22Rv1 (cell line): ENCODE measurements at regions not wholly inside any gene's neighbourhood (a gene's known extent, or its start where the extent isn't known, plus 50 kb on each side); places are given as distances from the start of the nearest gene placed in this dataset.

Experiments
- ZFX ChIP-seq: fragments of 450-650 bp; IDR thresholded peaks from 2 replicates; pipeline ENCODE4 v1.6.1; 2017; ENCODE audit warnings: antibody characterized with exemption, borderline replicate concordance
- TF ChIP-seq, protein P1 (sequence below): fragments of 450-650 bp; IDR thresholded peaks from 2 replicates; pipeline ENCODE4 v1.5.1; 2017; ENCODE audit warnings: mild to moderate bottlenecking

DNA sequence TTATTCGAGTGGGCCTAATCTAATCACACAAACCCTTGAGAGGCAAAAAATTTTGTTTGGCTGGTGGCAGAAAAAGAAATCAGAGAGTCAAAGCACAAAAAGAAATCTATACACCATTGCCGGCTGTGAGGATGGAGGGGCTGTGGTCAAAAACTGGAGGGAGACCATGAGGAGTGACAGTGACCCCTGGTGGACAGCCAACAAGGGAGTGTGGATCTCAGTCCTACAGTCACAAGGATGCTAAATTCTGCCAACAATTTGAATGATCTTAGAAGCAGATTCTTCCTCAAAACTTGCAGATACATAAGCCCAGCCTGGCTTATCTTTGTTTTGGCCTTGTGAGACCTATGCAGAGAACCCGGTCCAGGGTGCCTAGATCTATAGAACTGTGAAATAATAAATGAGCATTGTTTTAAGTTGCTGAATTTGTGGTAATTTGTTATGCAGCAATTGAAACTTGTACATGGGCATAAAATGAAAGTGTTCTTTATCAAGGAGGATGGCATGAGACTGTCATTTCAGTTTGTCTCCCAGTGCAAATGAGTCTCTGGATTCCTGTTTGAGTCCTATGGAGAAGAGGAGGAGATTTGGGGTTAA lies 103.0 kb upstream of the ARHGEF26 start:
- TF ChIP-seq, protein P1, sequence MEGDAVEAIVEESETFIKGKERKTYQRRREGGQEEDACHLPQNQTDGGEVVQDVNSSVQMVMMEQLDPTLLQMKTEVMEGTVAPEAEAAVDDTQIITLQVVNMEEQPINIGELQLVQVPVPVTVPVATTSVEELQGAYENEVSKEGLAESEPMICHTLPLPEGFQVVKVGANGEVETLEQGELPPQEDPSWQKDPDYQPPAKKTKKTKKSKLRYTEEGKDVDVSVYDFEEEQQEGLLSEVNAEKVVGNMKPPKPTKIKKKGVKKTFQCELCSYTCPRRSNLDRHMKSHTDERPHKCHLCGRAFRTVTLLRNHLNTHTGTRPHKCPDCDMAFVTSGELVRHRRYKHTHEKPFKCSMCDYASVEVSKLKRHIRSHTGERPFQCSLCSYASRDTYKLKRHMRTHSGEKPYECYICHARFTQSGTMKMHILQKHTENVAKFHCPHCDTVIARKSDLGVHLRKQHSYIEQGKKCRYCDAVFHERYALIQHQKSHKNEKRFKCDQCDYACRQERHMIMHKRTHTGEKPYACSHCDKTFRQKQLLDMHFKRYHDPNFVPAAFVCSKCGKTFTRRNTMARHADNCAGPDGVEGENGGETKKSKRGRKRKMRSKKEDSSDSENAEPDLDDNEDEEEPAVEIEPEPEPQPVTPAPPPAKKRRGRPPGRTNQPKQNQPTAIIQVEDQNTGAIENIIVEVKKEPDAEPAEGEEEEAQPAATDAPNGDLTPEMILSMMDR = peak; percentile 80
- no peak for TF ChIP-seq ZFX
